H1 (cell line): ENCODE measurements at regions not wholly inside any gene's neighbourhood (a gene's known extent, or its start where the extent isn't known, plus 50 kb on each side); places are given as distances from the start of the nearest gene placed in this dataset.

Experiments
- GTF2F1 ChIP-seq: IDR thresholded peaks from 2 replicates; pipeline ENCODE4 v1.6.1; 2012; ENCODE audit warnings: low read depth, low read length, improper control_type of control experiment, borderline replicate concordance
- POU5F1 ChIP-seq: IDR thresholded peaks from 2 replicates; pipeline ENCODE4 v1.6.1; 2011; ENCODE audit warnings: low read depth, mild to moderate bottlenecking, low read length, moderate library complexity
- SIN3A ChIP-seq, 2 experiments: IDR thresholded peaks in 1 of 2; conservative IDR thresholded peaks in 1 of 2; 2 replicates each; pipeline ENCODE4 v1.6.1; 2011 to 2012; ENCODE audit warnings: low read length in 2 of 2, improper control_type of control experiment in 1 of 2, low read depth in 1 of 2, mild to moderate bottlenecking in 1 of 2
- SIX5 ChIP-seq: IDR thresholded peaks from 2 replicates; pipeline ENCODE4 v1.6.1; 2011; ENCODE audit warnings: mild to moderate bottlenecking, low read depth, low read length
- TF ChIP-seq, protein P1 (sequence below): fragments of 300-600 bp; sonication (generic); IDR thresholded peaks from 2 replicates; pipeline ENCODE4 v1.7.1; 2012; ENCODE audit warnings: low read length, moderate library complexity, mild to moderate bottlenecking, inconsistent platforms; ENCODE audit not compliant: insufficient replicate concordance
- TF ChIP-seq, protein P2 (sequence below): IDR thresholded peaks from 2 replicates; pipeline ENCODE4 v1.6.1; 2012; ENCODE audit warnings: inconsistent platforms

DNA sequence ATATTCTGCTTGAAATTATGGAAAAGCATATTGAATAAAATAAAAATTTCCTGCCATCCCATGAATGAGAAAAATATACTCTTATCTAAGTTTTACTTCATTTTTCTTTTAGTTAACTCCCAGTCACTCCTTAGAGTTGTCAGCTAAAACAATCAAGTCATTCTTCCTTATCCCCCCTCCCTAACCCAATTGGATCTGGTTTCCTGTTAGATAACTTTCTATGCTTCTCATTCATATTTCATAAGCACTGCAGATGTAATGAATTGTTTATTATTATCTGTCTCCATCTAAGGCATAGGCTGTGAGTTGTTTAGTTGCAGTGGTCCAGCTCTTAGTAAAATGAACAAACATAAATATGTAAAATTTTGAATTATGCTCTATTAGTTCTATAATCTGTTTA lies 244.0 kb upstream of the GCFC2 start (continued):
- no peak for TF ChIP-seq SIN3A (conservative IDR thresholded peaks at IDR 0.05 in 1 of 2, IDR thresholded peaks at IDR 0.05 in 1 of 2; ENCODE audit: low read depth in 1 of 2, low read length in 2 of 2)
- TF ChIP-seq, protein P1, sequence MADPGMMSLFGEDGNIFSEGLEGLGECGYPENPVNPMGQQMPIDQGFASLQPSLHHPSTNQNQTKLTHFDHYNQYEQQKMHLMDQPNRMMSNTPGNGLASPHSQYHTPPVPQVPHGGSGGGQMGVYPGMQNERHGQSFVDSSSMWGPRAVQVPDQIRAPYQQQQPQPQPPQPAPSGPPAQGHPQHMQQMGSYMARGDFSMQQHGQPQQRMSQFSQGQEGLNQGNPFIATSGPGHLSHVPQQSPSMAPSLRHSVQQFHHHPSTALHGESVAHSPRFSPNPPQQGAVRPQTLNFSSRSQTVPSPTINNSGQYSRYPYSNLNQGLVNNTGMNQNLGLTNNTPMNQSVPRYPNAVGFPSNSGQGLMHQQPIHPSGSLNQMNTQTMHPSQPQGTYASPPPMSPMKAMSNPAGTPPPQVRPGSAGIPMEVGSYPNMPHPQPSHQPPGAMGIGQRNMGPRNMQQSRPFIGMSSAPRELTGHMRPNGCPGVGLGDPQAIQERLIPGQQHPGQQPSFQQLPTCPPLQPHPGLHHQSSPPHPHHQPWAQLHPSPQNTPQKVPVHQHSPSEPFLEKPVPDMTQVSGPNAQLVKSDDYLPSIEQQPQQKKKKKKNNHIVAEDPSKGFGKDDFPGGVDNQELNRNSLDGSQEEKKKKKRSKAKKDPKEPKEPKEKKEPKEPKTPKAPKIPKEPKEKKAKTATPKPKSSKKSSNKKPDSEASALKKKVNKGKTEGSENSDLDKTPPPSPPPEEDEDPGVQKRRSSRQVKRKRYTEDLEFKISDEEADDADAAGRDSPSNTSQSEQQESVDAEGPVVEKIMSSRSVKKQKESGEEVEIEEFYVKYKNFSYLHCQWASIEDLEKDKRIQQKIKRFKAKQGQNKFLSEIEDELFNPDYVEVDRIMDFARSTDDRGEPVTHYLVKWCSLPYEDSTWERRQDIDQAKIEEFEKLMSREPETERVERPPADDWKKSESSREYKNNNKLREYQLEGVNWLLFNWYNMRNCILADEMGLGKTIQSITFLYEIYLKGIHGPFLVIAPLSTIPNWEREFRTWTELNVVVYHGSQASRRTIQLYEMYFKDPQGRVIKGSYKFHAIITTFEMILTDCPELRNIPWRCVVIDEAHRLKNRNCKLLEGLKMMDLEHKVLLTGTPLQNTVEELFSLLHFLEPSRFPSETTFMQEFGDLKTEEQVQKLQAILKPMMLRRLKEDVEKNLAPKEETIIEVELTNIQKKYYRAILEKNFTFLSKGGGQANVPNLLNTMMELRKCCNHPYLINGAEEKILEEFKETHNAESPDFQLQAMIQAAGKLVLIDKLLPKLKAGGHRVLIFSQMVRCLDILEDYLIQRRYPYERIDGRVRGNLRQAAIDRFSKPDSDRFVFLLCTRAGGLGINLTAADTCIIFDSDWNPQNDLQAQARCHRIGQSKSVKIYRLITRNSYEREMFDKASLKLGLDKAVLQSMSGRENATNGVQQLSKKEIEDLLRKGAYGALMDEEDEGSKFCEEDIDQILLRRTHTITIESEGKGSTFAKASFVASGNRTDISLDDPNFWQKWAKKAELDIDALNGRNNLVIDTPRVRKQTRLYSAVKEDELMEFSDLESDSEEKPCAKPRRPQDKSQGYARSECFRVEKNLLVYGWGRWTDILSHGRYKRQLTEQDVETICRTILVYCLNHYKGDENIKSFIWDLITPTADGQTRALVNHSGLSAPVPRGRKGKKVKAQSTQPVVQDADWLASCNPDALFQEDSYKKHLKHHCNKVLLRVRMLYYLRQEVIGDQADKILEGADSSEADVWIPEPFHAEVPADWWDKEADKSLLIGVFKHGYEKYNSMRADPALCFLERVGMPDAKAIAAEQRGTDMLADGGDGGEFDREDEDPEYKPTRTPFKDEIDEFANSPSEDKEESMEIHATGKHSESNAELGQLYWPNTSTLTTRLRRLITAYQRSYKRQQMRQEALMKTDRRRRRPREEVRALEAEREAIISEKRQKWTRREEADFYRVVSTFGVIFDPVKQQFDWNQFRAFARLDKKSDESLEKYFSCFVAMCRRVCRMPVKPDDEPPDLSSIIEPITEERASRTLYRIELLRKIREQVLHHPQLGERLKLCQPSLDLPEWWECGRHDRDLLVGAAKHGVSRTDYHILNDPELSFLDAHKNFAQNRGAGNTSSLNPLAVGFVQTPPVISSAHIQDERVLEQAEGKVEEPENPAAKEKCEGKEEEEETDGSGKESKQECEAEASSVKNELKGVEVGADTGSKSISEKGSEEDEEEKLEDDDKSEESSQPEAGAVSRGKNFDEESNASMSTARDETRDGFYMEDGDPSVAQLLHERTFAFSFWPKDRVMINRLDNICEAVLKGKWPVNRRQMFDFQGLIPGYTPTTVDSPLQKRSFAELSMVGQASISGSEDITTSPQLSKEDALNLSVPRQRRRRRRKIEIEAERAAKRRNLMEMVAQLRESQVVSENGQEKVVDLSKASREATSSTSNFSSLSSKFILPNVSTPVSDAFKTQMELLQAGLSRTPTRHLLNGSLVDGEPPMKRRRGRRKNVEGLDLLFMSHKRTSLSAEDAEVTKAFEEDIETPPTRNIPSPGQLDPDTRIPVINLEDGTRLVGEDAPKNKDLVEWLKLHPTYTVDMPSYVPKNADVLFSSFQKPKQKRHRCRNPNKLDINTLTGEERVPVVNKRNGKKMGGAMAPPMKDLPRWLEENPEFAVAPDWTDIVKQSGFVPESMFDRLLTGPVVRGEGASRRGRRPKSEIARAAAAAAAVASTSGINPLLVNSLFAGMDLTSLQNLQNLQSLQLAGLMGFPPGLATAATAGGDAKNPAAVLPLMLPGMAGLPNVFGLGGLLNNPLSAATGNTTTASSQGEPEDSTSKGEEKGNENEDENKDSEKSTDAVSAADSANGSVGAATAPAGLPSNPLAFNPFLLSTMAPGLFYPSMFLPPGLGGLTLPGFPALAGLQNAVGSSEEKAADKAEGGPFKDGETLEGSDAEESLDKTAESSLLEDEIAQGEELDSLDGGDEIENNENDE: no peak
- no peak for TF ChIP-seq GTF2F1
- TF ChIP-seq, protein P2, sequence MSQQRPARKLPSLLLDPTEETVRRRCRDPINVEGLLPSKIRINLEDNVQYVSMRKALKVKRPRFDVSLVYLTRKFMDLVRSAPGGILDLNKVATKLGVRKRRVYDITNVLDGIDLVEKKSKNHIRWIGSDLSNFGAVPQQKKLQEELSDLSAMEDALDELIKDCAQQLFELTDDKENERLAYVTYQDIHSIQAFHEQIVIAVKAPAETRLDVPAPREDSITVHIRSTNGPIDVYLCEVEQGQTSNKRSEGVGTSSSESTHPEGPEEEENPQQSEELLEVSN: no peak
- TF ChIP-seq POU5F1: no peak
- TF ChIP-seq SIX5: no peak
